SK-N-SH (cell line): ENCODE measurements at regions not wholly inside any gene's neighbourhood (a gene's known extent, or its start where the extent isn't known, plus 50 kb on each side); places are given as distances from the start of the nearest gene placed in this dataset.

Experiments
- CTCF ChIA-PET: fragments of 300-600, 350-600 bp; formaldehyde crosslinking; extraction: SDS; loops from one replicate; lab custom pipeline; 2021; lab: Yijun Ruan, JAX
- POLR2A ChIA-PET: fragments of 350-600 bp; sonication (Branson Sonifier 250); formaldehyde crosslinking; extraction: SDS; loops from one replicate; lab custom pipeline; 2020; ENCODE audit warnings: antibody characterized with exemption, inconsistent platforms; lab: Yijun Ruan, JAX
- DNase-seq: peaks from one replicate; pipeline ENCODE4 v3.0.0; 2012
- H2AFZ ChIP-seq: fragments of 200-600 bp; sonication (generic); 2 replicates; pipeline ENCODE4 v1.8.1; 2016; ENCODE audit warnings: antibody characterized with exemption, mild to moderate bottlenecking, low read depth
- H3F3A ChIP-seq: fragments of 200-600 bp; sonication (generic); replicated peaks from 2 replicates; pipeline ENCODE3; 2016; ENCODE audit warnings: antibody characterized with exemption, mild to moderate bottlenecking; ENCODE audit not compliant: insufficient read depth
- H3K27ac ChIP-seq, 2 experiments: fragments of 200-500 bp in 1 of 2; fragments of 200-600 bp in 1 of 2; sonication (Bioruptor generic) in 1 of 2; sonication (generic), shearing (Covaris generic) in 1 of 2; 2 replicates each; pipeline versions ENCODE4 v1.5.1 to v1.6.1; 2014 to 2016; ENCODE audit warnings: low read depth in 2 of 2, inconsistent platforms in 1 of 2, low read length in 1 of 2, mild to moderate bottlenecking in 1 of 2, mixed read lengths in 1 of 2
- H3K27me3 ChIP-seq: fragments of 200-600 bp; sonication (generic), shearing (Covaris generic); 2 replicates; pipeline ENCODE4 v1.6.1; 2016; ENCODE audit warnings: mixed run types; ENCODE audit not compliant: insufficient read depth
- H3K36me3 ChIP-seq, 2 experiments: fragments of 200-500 bp in 1 of 2; fragments of 200-600 bp in 1 of 2; sonication (Bioruptor generic) in 1 of 2; sonication (generic) in 1 of 2; replicated peaks in 1 of 2; 2 replicates each; pipeline versions ENCODE3 to v1.5.1; 2014 to 2016; ENCODE audit warnings: low read length in 1 of 2, mild to moderate bottlenecking in 1 of 2; ENCODE audit not compliant: insufficient read depth in 2 of 2, control insufficient read depth in 1 of 2
- H3K4me1 ChIP-seq, 2 experiments: fragments of 200-500 bp in 1 of 2; fragments of 200-600 bp in 1 of 2; sonication (Bioruptor generic) in 1 of 2; sonication (generic), shearing (Covaris generic) in 1 of 2; 2 replicates each; pipeline versions ENCODE4 v1.5.1 to v1.6.1; 2014 to 2016; ENCODE audit warnings: low read depth in 1 of 2, low read length in 1 of 2, mixed run types in 1 of 2; ENCODE audit not compliant: insufficient read depth in 2 of 2, control insufficient read depth in 1 of 2
- H3K4me2 ChIP-seq: fragments of 200-600 bp; sonication (generic), shearing (Covaris generic); 2 replicates; pipeline ENCODE4 v1.6.1; 2017; ENCODE audit warnings: mixed run types
- H3K4me3 ChIP-seq, 2 experiments: fragments of 200-500 bp in 1 of 2; fragments of 200-600 bp in 1 of 2; sonication (Bioruptor generic) in 1 of 2; sonication (generic), shearing (Covaris generic) in 1 of 2; 2 replicates each; pipeline versions ENCODE4 v1.5.1 to v1.8.1; 2014 to 2016; ENCODE audit warnings: low read depth in 2 of 2, inconsistent platforms in 1 of 2, low read length in 1 of 2, mild to moderate bottlenecking in 1 of 2, mixed read lengths in 1 of 2, moderate library complexity in 1 of 2
- H3K79me2 ChIP-seq: fragments of 200-600 bp; sonication (generic); 2 replicates; pipeline ENCODE4 v1.8.1; 2017; ENCODE audit warnings: mild to moderate bottlenecking; ENCODE audit not compliant: insufficient read depth
- H3K9ac ChIP-seq: fragments of 200-600 bp; sonication (generic); 2 replicates; pipeline ENCODE4 v1.6.1; 2017; ENCODE audit warnings: mixed run types
- H3K9me2 ChIP-seq: fragments of 200-600 bp; sonication (generic); 2 replicates; pipeline ENCODE4 v1.6.1; 2017; ENCODE audit warnings: mixed run types
- H3K9me3 ChIP-seq: fragments of 200-600 bp; sonication (generic); 2 replicates; pipeline ENCODE4 v1.6.1; 2017; ENCODE audit warnings: mixed run types, mild to moderate bottlenecking, moderate library complexity
- H4K20me1 ChIP-seq: fragments of 200-600 bp; sonication (generic); 2 replicates; pipeline ENCODE4 v1.6.1; 2017; ENCODE audit warnings: mild to moderate bottlenecking, mixed run types; ENCODE audit not compliant: insufficient read depth
- ELF1 ChIP-seq: IDR thresholded peaks from 2 replicates; pipeline ENCODE4 v1.4.0; 2012
- EP300 ChIP-seq, 2 experiments: IDR thresholded peaks; 2 replicates each; pipeline versions ENCODE4 v1.4.0 to v1.6.1; 2012; ENCODE audit warnings: borderline replicate concordance in 1 of 2, low read depth in 1 of 2, low read length in 1 of 2
- EZH2phosphoT487 ChIP-seq: fragments of 200-600 bp; sonication (generic); IDR thresholded peaks from 2 replicates; pipeline ENCODE4 v1.6.1; 2017; ENCODE audit warnings: low read depth, mixed run types, mild to moderate bottlenecking, antibody characterized with exemption, moderate library complexity, borderline replicate concordance
- FOSL2 ChIP-seq: IDR thresholded peaks from 2 replicates; pipeline ENCODE4 v1.4.0; 2012; ENCODE audit warnings: low read depth, mild to moderate bottlenecking, moderate library complexity, borderline replicate concordance
- FOXJ3 ChIP-seq: sonication (generic); formaldehyde crosslinking; IDR thresholded peaks from 2 replicates; pipeline ENCODE4 v1.5.1; 2020; ENCODE audit warnings: mild to moderate bottlenecking, missing genetic modification reagents
- MEF2A ChIP-seq: IDR thresholded peaks from 2 replicates; pipeline ENCODE4 v1.4.0; 2012; ENCODE audit warnings: low read depth, borderline replicate concordance
- NRF1 ChIP-seq: IDR thresholded peaks from 2 replicates; pipeline ENCODE4 v1.6.1; 2012; ENCODE audit warnings: low read depth, mild to moderate bottlenecking, low read length
- PBX3 ChIP-seq: IDR thresholded peaks from 2 replicates; pipeline ENCODE4; 2012
- RAD21 ChIP-seq: IDR thresholded peaks from 2 replicates; pipeline ENCODE4 v1.6.1; 2012; ENCODE audit warnings: mild to moderate bottlenecking, low read length
- RCOR1 ChIP-seq: fragments of 150-350 bp; IDR thresholded peaks from 2 replicates; pipeline ENCODE4 v1.6.1; 2017; ENCODE audit warnings: antibody characterized with exemption, low read length
- REST ChIP-seq: IDR thresholded peaks from 2 replicates; pipeline ENCODE4 v1.6.1; 2012; ENCODE audit warnings: mild to moderate bottlenecking, low read depth, low read length, moderate library complexity
- SIN3A ChIP-seq: IDR thresholded peaks from 2 replicates; pipeline ENCODE4 v1.6.1; 2012; ENCODE audit warnings: low read depth, mild to moderate bottlenecking, low read length, moderate library complexity, borderline replicate concordance
- TAF1 ChIP-seq: IDR thresholded peaks from 2 replicates; pipeline ENCODE4 v1.6.1; 2012; ENCODE audit warnings: low read depth, mild to moderate bottlenecking, low read length, moderate library complexity, borderline replicate concordance
- USF2 ChIP-seq: fragments of 150-350 bp; IDR thresholded peaks from 2 replicates; pipeline ENCODE4 v1.6.1; 2017; ENCODE audit warnings: antibody characterized with exemption, low read length, low read depth, borderline replicate concordance
- WGBS: methylation state at CpG from one replicate; pipeline ENCODE4 v1.1.6; 2017; ENCODE audit warnings: low lambda C conversion rate; 5-methylcytosine and 5-hydroxymethylcytosine counted together

GRCh38 chr3:187491371-187491770 lies 123.2 kb downstream of the RTP4 start:
- no peaks in the 10 kb centered on the region for H3K4me1 ChIP-seq
- POLR2A ChIA-PET, result no interaction called here
- no peak overlapping the region for H3K9ac ChIP-seq
- H4K20me1 ChIP-seq, result no peaks in the 10 kb centered on the region
- WGBS, result 5% methylated on average over 2 of the region's 2 CpGs
- H3K27me3 ChIP-seq, result no peaks in the 10 kb centered on the region
- TF ChIP-seq USF2, result no peak
- no peak for TF ChIP-seq REST
- TF ChIP-seq FOSL2, result no peak
- TF ChIP-seq RCOR1, result no peak
- TF ChIP-seq RAD21, result no peak
- TF ChIP-seq SIN3A, result no peak
- no peak for TF ChIP-seq FOXJ3
- TF ChIP-seq PBX3, result no peak
- TF ChIP-seq, all 33 proteins: peak for 0
- Histone ChIP-seq H3F3A (no peaks in the 10 kb centered on the region), H3K9me2 (no peaks in the 10 kb centered on the region), H3K9me3 (0 out of 2 replicates have a peak, but pooled peaks cover 6% of the 10 kb centered on the region), H2AFZ (no peak overlapping the region), H3K4me2 (no peak overlapping the region), H3K4me3 (no peak overlapping the region), H3K79me2 (no peaks in the 10 kb centered on the region), H3K36me3 (no peaks in the 10 kb centered on the region), H3K27ac (no peak overlapping the region)
- DNase-seq, result no peak
- CTCF ChIA-PET, result no interaction called here

GRCh38 chr3:187490366-187490765 lies 122.2 kb downstream of the RTP4 start:
- no peak overlapping the region for H3K4me3 ChIP-seq
- no peak overlapping the region for H3K27ac ChIP-seq
- ChIA-PET CTCF (no interaction called here), POLR2A (no interaction called here)
- no peak overlapping the region for H2AFZ ChIP-seq
- no peaks in the 10 kb centered on the region for H3K36me3 ChIP-seq
- no peaks in the 10 kb centered on the region for H4K20me1 ChIP-seq
- H3F3A ChIP-seq, result no peaks in the 10 kb centered on the region
- H3K9me2 ChIP-seq, result no peaks in the 10 kb centered on the region
- H3K27me3 ChIP-seq, result no peaks in the 10 kb centered on the region
- H3K9ac ChIP-seq, result no peak overlapping the region
- 0 out of 2 replicates have a peak, but pooled peaks cover 6% of the 10 kb centered on the region for H3K9me3 ChIP-seq
- H3K79me2 ChIP-seq, result no peaks in the 10 kb centered on the region
- H3K4me1 ChIP-seq, result no peaks in the 10 kb centered on the region
- H3K4me2 ChIP-seq, result no peak overlapping the region
- WGBS, result 0% methylated on average over 1 of the region's 1 CpG
- DNase-seq, result no peak
- TF ChIP-seq REST, result no peak
- TF ChIP-seq ELF1, result no peak
- no peak for TF ChIP-seq FOXJ3
- no peak for TF ChIP-seq MEF2A
- no peak for TF ChIP-seq EP300 (IDR thresholded peaks at IDR 0.05; ENCODE audit: borderline replicate concordance in 1 of 2, low read depth in 1 of 2, low read length in 1 of 2)
- no peak for TF ChIP-seq EZH2phosphoT487
- no peak for TF ChIP-seq NRF1
- TF ChIP-seq USF2, result no peak
- no peak for TF ChIP-seq TAF1
